ENCODE measurements at regions not wholly inside any gene's neighbourhood (a gene's known extent, or its start where the extent isn't known, plus 50 kb on each side); places are given as distances from the start of the nearest gene placed in this dataset.

GRCh38 chr15:29422606-29423005, 153.0 kb upstream of the NSMCE3 start:
- FAIRE-seq = no peak
- no peak for DNase-seq (ENCODE audit: low read depth in 1 of 2, low spot score in 1 of 2)
- H3K4me2 ChIP-seq = no peak overlapping the region
- POLR2A ChIA-PET = no interaction called here
- ATAC-seq = no peak
- CTCF ChIA-PET = no interaction called here
- H3K9me3 ChIP-seq = peaks cover 4% of the 10 kb centered on the region; the same call in 1 of the 3 replicates
- TF ChIP-seq CBX2 (IDR thresholded peaks at IDR 0.05; ENCODE audit: borderline replicate concordance, low read depth) = no peak
- TF ChIP-seq GATA3 (IDR thresholded peaks at IDR 0.05; ENCODE audit: borderline replicate concordance) = no peak
- no peak for TF ChIP-seq POLR2A (IDR thresholded peaks at IDR 0.05; ENCODE audit: low read length)
- no peak for TF ChIP-seq ZSCAN20 (CRISPR knock-in tag; IDR thresholded peaks at IDR 0.05)
- no peak for TF ChIP-seq NR3C1 (IDR thresholded peaks at IDR 0.05)
- TF ChIP-seq POLR2AphosphoS2 (conservative IDR thresholded peaks at IDR 0.05; ENCODE audit: low read length) = no peak
- no peak for TF ChIP-seq KDM5A (IDR thresholded peaks at IDR 0.05)
- no peak for TF ChIP-seq RARB (CRISPR knock-in tag; IDR thresholded peaks at IDR 0.05)
- no peak for TF ChIP-seq ESRRA (IDR thresholded peaks at IDR 0.05; ENCODE audit: borderline replicate concordance, low read length)
- TF ChIP-seq FOXS1 (CRISPR knock-in tag; IDR thresholded peaks at IDR 0.05) = no peak
- no peak for TF ChIP-seq RCOR1 (IDR thresholded peaks at IDR 0.05; ENCODE audit: low read depth, low read length)
- TF ChIP-seq RFX5 (IDR thresholded peaks at IDR 0.05) = no peak
- TF ChIP-seq CBX8 (IDR thresholded peaks at IDR 0.05) = no peak
- TF ChIP-seq HOXB5 (CRISPR knock-in tag; IDR thresholded peaks at IDR 0.05) = no peak
- no peak for TF ChIP-seq RNF2 (IDR thresholded peaks at IDR 0.05; ENCODE audit: borderline replicate concordance, low read depth)
- no peaks in the 10 kb centered on the region for H3K4me1 ChIP-seq
- WGBS (ENCODE audit: missing lambda C conversion rate) = 19% methylated on average over 2 of the region's 2 CpGs
- H3K27ac ChIP-seq = no peak overlapping the region
- no peak overlapping the region for H3K4me3 ChIP-seq

GRCh38 chr15:29420188-29420587, 150.6 kb upstream of the NSMCE3 start:
- CTCF ChIA-PET = interaction anchor here (1.7 to 2.0 kb wide), 2 partner anchors 11 to 31 kb away, joined by 4 to 5 read pairs; no protein-coding TSS in a partner anchor
- POLR2A ChIA-PET = interaction anchor here (0.6 kb wide), 1 partner anchor 274 kb away, joined by 5 read pairs; no protein-coding TSS in a partner anchor
- 25% methylated on average over 2 of the region's 2 CpGs for WGBS (ENCODE audit: missing lambda C conversion rate)
- Histone ChIP-seq H3K4me2 (no peak overlapping the region), H3K27ac (no peak overlapping the region), H3K4me3 (no peak overlapping the region), H3K4me1 (no peaks in the 10 kb centered on the region), H3K9me3 (peaks cover 4% of the 10 kb centered on the region; the same call in 1 of the 3 replicates)
- ATAC-seq (no peak), FAIRE-seq (no peak), DNase-seq (ENCODE audit: low read depth in 1 of 2, low spot score in 1 of 2) (no peak)
- TF ChIP-seq NR3C1 (IDR thresholded peaks at IDR 0.05) = no peak
- no peak for TF ChIP-seq ESRRA (IDR thresholded peaks at IDR 0.05; ENCODE audit: borderline replicate concordance, low read length)

- H3K9me3 ChIP-seq = no peaks in the 10 kb centered on the region
- ChIA-PET CTCF (interaction anchor here (1.0 to 2.0 kb wide), 3 partner anchors 12 to 17 kb away, joined by 3 to 5 read pairs (median 3); no protein-coding TSS in a partner anchor), POLR2A (no interaction called here)
- no peak for ATAC-seq
- 26% methylated on average over 1 of the region's 1 CpG for WGBS (ENCODE audit: missing lambda C conversion rate)
- H3K4me3 ChIP-seq = no peak overlapping the region
- no peaks in the 10 kb centered on the region for H3K4me1 ChIP-seq
- DNase-seq (ENCODE audit: low read depth in 1 of 2, low spot score in 1 of 2) = no peak
- no peak overlapping the region for H3K4me2 ChIP-seq
- no peak overlapping the region for H3K27ac ChIP-seq
- TF ChIP-seq HOXB5 (CRISPR knock-in tag; IDR thresholded peaks at IDR 0.05) = no peak
- TF ChIP-seq ZFP36 (IDR thresholded peaks at IDR 0.05; ENCODE audit: borderline replicate concordance, partially characterized antibody) = no peak
- no peak for TF ChIP-seq JUN (IDR thresholded peaks at IDR 0.05)
- no peak for TF ChIP-seq HOXB13 (CRISPR knock-in tag; IDR thresholded peaks at IDR 0.05; ENCODE audit: low read depth)
- no peak for FAIRE-seq
These were observed 149.3 kb upstream of the NSMCE3 start for GRCh38 chr15:29418931-29419330.

GRCh38 chr15:29418178-29418577, 148.6 kb upstream of the NSMCE3 start:
- DNase-seq (ENCODE audit: low read depth in 1 of 2, low spot score in 1 of 2) (no peak), ATAC-seq (no peak), FAIRE-seq (no peak)
- Histone ChIP-seq H3K4me1 (no peaks in the 10 kb centered on the region), H3K4me3 (no peak overlapping the region), H3K4me2 (no peak overlapping the region), H3K9me3 (no peaks in the 10 kb centered on the region), H3K27ac (no peak overlapping the region)
- POLR2A ChIA-PET = no interaction called here
- CTCF ChIA-PET = interaction anchor here (1.0 to 1.2 kb wide), 2 partner anchors 16 to 18 kb away, joined by 3 read pairs; no protein-coding TSS in a partner anchor
- WGBS (ENCODE audit: missing lambda C conversion rate) = 18% methylated on average over 4 of the region's 4 CpGs
- TF ChIP-seq ESRRA (IDR thresholded peaks at IDR 0.05; ENCODE audit: borderline replicate concordance, low read length) (no peak), ZNF302 (CRISPR knock-in tag; IDR thresholded peaks at IDR 0.05) (no peak), ATOH8 (CRISPR knock-in tag; IDR thresholded peaks at IDR 0.05; ENCODE audit: low read depth) (no peak), SREBF2 (IDR thresholded peaks at IDR 0.05) (no peak), CTCF (IDR thresholded peaks at IDR 0.05) (no peak), CBX2 (IDR thresholded peaks at IDR 0.05; ENCODE audit: borderline replicate concordance, low read depth) (no peak), KDM5A (IDR thresholded peaks at IDR 0.05) (no peak), ZSCAN20 (CRISPR knock-in tag; IDR thresholded peaks at IDR 0.05) (no peak), USF2 (IDR thresholded peaks at IDR 0.05) (no peak), POLR2AphosphoS2 (conservative IDR thresholded peaks at IDR 0.05; ENCODE audit: low read length) (no peak), RCOR1 (IDR thresholded peaks at IDR 0.05; ENCODE audit: low read depth, low read length) (no peak), RFX5 (IDR thresholded peaks at IDR 0.05) (no peak), ELK1 (IDR thresholded peaks at IDR 0.05; ENCODE audit: low read depth, low read length) (no peak), KDM1A (IDR thresholded peaks at IDR 0.05; ENCODE audit: low read depth) (no peak), HOXA7 (CRISPR knock-in tag; IDR thresholded peaks at IDR 0.05) (no peak), CEBPB (IDR thresholded peaks at IDR 0.05) (no peak), SMC3 (IDR thresholded peaks at IDR 0.05) (no peak)
